ENCODE measurements at regions not wholly inside any gene's neighbourhood (a gene's known extent, or its start where the extent isn't known, plus 50 kb on each side); places are given as distances from the start of the nearest gene placed in this dataset.

DNA sequence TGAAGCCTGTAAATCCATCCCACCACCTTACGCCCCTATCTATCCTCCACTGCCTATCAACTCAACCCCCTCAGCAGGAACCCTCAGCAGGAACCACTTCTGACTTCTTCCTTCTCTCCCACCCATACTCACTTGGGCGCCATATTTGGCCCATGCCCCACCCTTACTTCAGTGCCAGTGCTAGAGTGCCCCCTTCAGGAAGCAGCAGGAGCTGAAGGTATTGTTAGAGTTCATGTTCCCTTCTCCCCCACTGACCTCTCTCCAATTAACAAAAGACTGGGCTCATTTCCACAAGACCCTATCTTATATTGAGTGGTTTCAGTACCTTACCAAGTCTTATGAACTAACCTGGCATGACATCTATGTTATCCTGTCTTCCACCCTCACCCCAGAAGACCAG, 363.1 kb upstream of the SLIT2 start:
- DNase-seq (ENCODE audit: low read depth in 3 of 3): no peak

DNA sequence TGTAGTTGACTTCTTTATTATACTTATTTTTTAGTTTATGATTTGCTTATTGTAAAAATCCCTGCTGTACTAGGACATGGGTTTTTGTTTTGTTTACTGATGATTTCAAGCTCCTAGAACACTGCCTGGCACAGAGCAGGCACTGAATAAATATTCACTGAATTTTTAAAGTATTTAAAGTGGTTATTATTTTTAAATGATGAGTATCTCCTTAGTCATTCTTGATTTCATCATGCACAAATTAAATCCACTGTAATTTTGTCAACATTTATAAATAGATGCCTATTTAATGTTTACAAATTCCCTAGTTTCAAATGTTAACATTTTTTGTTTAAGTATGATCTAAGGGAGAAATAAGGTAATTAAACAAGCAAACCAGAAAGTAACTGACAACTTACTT, 367.9 kb upstream of the SLIT2 start:
- no peak for DNase-seq (ENCODE audit: low read depth in 3 of 3)

DNA sequence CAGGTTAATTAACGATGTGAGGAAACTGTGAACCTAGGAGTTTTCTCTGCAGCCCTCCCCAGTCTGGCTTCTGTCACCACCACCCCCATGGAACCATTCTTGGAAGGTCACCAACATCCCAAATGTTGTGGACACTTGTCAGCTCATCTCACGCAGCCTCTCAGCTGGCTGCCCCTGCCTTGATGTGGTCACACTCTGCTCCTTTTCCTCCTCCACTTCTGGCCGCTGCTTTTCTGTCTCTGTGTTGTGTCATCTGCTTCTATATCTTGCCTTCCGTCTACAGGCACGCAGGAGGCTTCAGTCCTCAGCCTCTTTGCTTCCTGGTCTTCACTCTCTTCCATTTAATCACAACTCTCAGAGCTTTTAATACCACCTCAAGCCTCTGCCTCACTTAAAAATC, 371.5 kb upstream of the SLIT2 start:
- no peak for DNase-seq (ENCODE audit: low read depth in 3 of 3)

DNA sequence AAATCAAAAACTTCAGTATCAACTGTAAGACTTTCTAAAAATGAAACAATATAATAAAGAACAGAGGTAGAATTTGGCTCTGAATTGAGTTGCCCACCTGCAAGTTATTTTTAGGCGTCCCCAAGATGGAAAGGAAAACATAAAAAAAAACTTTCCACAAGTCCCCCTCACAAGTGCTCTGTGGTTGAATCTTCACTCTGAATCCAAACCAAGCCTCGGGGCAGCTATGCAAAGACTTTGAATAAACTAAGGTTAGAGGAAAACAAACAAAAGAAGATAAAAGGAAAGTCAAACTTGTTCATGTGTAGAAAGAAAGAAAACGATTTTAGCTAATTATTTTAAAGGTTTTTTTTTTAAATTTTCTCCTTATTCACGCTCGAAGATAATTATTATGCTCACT, 372.4 kb upstream of the SLIT2 start:
- DNase-seq (ENCODE audit: low read depth in 3 of 3): no peak

DNA sequence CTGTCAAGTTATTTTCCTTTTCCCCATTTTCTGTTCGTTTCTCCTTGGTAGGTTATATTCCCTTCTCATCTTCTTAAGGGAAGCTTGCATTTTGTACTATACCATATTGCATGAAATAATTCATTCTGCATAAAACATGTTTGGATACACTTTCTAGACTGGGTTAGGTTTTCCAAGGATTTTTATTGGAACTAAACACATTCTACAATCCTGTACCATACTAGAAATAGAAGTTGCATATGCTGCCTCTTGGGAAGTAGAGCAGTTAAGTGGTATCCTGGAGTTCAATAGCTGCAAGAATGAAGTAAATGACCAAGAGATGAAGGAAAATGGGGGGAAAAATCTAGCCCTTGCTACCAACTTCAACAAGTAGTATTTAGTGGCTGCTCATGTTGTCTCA, 393.7 kb upstream of the SLIT2 start:
- no peak for DNase-seq (ENCODE audit: low read depth in 3 of 3)

DNA sequence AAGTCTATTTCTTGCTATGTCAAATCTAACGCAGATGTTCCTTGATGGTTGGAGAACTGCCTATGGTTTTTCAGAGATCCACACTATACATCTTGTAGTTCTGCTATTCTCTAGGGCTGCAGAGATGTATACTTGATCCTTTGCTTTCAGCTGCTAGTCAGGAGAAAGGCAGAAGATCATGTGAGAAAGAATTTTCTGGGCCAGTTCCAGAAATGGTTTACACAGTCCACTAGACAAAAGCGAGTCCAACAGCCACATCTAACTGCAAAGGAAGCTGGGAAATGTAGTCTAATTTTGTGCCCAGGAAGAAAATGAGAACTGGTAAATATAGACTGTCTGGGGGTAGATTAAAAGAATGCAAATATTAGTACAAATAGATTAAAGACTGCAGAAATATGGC, 394.3 kb upstream of the SLIT2 start:
- no peak for DNase-seq (ENCODE audit: low read depth in 3 of 3)

DNA sequence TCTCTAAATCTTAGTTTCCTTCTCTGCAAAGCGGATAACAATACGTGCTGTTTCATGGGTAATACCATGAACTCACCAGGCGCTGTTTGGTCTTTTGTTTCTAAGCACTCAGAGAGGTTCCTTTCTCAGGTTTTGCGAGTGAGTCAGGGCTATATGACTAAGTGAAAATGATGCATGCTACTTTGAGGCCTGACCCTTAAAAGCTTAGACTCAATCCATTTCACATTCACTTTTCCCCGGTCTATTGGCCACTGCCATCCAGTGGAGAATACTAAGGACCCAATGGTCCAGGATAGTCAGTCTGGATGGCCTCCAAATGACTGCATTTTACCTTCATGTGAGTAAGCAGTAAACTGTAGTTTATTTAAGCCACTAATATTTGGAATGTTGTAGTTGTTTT, 400.8 kb upstream of the SLIT2 start:
- no peak for DNase-seq (ENCODE audit: low read depth in 3 of 3)

DNA sequence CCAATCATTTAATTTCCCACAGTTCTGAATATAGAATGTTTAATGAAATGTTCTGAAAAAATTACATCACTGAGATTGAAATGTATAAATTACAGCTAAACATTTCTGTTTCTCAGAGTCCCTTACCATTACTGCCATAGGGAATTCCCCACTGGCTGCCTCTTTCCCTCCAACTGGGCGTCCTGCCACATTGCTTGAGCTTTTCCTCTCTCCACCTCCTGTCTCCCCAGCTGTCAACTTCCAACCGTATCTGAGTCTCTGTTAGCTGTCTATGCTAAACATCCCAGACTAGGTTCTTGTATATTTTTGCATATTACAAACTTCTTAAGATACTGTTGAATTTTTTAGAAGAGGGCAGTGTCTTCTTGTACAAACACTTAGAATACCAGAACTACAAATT, 407.3 kb upstream of the SLIT2 start:
- DNase-seq (ENCODE audit: low read depth in 3 of 3): no peak

DNA sequence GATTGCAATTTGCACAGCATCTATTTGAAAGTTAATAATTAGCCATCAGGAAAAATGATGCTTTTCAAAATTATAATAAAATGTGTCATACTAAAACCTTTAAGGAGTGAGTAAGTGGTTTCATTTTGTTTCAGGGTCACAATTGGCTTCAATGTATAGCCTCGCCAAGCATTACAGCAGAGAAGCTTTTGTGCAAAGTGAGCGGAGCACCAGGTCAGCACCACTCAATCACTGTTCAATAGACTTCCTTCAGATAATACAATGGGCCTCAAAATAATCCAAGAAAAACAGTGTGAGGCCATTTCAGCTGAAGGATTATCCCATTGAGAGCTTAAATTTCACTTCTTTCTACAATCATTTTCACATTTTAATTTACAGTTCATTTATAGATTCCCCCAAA, 409.2 kb upstream of the SLIT2 start:
- no peak for DNase-seq (ENCODE audit: low read depth in 3 of 3)

DNA sequence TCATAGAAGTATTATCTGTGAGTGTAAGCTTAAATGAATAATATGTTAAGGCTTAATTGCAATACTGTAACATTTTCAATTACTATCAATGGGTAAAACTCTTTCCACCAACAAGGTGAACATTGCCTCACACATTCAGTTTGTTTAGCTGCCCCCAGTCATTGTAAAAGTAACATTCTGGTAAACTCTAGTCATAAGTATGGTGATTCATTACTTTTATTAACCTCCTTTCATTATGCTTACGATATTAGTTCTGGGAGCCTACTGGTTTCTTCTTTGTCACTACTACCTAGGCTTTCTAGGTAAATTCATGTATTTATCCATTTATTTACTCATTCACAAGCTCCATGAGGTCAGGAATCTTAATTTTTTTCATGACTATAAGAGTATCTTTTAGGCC, 412.8 kb upstream of the SLIT2 start:
- no peak for DNase-seq (ENCODE audit: low read depth in 3 of 3)

DNA sequence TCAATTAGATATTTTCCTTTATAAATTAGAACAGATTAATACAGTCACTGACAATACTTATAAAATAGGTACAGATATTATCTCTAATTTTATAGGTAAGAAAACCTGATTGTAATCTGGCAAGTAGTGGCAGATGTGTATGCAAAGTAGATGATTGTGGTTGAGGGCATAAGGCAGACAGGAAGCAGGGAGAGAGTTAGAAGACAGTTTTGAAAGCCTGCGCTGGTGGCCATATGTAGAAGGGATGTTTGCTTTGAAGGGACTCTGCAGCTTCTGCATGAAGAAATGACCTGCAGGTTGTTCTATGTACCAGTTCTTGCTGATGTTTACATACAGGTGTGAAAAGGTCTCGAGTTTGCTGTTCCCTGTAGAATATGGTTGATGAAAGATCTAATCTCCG, 416.3 kb upstream of the SLIT2 start:
- DNase-seq (ENCODE audit: low read depth in 3 of 3): no peak

DNA sequence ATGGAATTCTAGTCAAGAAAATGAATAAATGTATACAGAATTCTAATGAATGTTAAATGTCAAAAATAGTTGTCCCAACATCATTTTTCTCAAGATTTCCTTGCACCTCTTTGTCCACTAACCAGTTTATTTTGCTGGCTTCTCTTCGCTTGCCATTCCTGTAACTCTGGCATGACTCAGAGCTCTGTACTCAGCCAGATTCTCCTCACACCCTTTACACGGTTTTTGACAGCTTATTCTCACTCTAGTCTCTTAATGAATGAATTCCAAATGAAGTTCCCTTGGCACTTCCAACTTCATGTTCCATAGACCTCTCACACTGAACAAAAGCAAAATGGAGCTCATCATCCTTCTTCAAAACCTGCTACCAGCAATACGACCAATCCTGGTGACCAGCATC, 419.3 kb upstream of the SLIT2 start:
- DNase-seq (ENCODE audit: low read depth in 3 of 3): no peak

DNA sequence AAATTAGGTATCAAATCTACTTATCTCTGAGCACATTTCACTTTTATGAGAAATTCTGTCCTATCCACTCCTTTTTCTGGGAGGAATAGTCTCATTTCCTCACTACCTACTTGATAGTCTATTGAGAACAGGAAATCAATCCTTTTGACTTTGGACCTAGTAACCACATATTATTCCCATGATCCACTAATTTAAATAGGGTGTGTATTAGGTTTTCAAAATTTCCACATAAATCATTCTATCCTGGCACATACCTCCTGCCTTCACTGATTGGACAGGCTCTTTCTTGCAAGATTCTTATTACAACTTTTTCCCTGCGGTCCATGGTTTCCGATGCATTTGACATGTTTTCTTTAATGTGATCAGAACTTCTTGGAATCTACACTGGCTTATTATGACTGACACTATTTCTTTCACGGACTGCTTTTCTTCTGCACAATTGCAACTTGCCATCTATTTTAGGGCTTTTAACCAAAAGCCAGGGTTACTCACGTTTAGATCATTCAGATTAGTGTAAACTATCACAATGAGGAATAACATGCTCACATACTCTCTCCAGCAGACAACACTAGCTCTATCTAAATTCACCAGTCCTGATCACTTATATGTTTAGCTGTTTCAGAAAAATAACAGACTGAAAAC, 419.9 kb upstream of the SLIT2 start:
- no peak for DNase-seq (ENCODE audit: low read depth in 3 of 3)

DNA sequence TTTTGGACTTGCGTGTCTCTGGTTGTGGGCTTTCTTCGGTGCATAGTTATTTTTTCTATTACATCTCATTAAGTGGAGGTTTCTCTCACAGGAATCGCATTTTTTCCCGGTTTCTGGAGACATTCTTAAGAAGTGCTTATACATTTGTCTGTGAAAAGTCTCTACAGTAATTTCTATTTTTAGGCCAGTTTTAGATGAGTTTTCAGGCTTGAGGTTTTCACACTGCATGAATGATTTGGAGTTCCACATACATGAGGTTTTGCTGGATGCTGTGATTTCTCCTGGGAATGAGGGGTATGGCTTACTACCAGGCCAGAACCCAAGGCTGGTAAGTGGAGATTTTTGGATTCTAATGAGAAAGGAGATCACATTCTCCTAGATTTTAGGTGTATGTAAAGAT, 422.6 kb upstream of the SLIT2 start:
- DNase-seq (ENCODE audit: low read depth in 3 of 3): no peak

DNA sequence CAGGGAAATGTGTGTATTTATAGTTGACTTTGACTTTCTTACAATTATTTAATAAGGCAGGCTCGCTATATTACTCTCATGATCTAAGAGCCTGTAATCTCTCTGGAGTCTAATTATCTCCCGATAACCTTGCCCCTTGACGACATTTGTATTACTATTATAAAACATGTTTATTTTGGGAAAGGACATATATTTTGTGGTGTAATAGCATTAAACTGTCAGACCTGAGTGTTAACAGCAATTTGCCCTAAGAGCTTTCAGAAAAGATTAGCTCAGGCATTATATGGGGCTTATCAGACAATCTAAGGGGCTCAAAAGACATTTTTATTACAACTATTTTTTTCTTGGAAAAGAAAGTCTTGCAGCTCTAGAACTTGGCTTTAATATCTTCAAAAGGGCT, 427.9 kb upstream of the SLIT2 start:
- DNase-seq (ENCODE audit: low read depth in 3 of 3): no peak

DNA sequence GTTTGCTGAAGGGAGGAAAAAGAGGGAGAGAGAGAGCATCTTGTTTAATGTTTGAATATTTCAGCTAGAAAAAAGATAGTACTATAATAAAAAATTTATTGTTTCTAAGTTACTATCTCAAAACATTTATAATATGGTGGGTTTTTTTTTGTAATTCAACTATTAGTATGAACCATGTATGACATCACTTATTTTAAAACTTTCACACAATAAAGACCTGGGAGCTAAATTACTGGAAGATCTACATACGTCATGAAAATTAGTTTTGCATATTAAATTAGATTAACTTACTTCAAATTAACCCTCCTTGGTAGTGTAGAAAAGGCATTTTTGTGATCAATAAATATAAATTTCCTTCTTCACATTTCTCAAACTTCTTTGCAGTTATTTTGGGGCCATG, 432.0 kb upstream of the SLIT2 start:
- no peak for DNase-seq (ENCODE audit: low read depth in 3 of 3)

DNA sequence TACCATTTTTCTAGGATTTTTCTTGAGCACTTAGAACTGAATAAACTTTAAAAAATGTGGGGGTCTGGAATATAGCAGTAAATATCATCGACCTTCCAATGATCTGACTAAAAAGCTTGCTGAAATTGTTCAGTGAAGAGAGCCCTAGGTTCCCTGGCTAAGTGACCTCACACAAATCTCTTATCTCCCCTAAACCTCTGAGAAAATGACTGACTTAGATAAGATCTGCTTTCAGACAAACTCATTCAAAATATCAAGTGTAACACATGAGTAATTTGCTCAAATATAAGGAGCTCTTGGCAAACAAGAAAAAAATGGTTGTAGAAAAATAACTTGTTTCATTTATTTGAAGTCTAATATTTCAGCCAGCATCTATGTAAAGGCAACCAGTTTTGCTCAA, 441.7 kb upstream of the SLIT2 start:
- no peak for DNase-seq (ENCODE audit: low read depth in 3 of 3)

DNA sequence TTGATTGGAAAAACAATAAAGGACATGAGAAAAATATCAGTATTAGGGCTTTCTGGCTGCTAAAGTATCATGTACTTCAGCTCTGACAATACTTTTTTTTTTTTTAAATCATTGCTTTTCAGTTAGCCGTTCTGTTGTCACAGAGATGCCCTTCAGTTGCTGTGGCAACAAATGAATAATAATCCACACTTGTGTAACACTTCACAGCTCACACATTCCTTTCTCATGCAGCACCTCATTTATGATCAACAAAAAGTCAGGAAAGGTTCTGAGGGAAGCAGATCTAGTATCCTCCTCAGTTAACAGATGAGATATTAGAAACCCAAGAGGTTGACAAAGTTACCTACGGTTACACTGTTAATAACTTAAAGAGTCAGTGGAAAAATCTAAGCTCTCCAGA, 444.2 kb upstream of the SLIT2 start:
- no peak for DNase-seq (ENCODE audit: low read depth in 3 of 3)

DNA sequence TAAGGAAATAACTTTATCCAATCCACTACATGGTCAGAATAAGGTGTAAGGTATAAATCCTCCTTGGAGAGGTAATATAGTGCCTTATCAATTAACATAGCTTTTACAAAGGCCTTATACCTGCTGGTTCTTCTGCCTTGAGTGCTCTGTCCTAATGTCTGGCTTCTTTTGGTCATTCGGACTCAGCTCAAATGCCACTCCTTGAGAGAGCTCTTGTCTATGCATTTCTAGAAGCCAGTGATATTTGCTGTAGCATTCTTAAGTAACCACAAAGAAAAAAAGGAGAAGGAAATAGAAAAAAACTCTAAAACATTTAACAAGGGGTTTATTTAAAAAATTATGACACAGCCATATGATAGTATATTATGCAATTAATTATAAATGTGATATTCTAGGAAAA, 444.8 kb upstream of the SLIT2 start:
- DNase-seq (ENCODE audit: low read depth in 3 of 3): no peak

DNA sequence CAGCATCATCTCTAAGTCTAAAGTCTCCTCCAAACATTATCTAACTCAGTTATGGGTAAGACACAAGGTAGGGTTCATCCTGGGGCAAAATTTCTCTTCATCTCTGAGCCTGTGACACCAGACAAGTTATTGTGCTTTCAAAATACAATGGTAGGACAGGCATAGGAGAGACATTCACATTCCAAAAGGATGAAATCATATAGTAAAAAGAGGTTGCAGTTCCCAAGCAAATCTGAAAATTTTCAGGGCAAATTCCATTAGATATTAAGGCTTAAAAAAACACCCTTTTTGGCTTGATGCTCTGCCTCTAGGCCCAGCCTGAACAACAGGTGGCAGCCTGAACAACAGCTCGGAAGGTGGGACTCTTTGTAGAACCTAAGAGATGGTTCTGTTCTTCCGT, 448.3 kb upstream of the SLIT2 start:
- no peak for DNase-seq (ENCODE audit: low read depth in 3 of 3)

DNA sequence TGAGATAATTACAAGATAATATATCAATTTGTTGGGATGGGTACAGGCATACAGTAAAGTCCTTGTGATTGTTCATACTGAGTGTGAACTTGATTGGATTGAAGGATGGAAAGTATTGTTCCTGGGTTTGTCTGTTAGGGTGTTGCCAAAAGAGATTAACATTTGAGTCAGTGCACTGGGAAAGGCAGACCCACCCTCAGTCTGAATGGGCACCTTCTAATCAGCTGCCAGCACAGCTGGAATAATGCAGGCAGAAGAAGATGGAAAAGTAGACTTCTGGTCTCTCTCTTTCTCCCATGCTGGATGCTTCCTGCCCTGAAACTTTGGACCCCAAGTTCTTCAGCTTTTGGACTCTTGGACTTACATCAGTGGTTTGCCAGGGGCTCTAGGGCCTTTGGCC, 457.9 kb upstream of the SLIT2 start:
- DNase-seq (ENCODE audit: low read depth in 3 of 3): no peak

DNA sequence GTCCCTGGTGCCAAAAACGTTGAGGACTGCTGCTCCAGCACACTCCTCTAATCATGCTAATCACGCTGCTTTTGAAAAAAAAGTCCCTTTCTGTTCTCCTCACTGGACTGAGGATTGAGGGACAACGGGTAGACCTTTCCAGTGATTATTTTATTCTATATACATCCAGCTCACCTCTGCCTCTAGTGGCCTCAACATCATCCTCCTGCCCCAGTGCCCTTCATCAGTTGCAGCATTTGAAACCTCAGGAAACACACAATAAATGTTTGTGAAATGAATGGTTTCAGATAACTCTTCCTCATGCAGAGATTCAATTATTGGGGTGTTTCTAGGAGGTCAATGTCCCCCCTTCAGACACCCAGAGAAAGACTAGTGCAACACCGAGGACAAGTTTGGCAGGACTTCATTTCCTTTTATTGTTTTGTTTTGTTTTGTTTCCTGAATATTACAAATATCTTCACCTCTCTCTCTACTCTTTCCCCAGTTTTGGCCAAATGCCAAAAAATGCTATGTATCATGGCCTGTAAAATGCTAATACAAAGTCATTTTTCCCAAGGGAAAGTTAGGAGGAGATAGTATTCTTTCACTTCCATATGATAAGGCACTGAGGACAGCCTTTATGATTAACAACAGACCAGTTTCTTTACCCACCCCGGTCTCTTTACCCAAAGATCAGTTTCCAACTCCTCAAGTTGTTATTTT, 460.1 kb upstream of the SLIT2 start:
- no peak for DNase-seq (ENCODE audit: low read depth in 3 of 3)

DNA sequence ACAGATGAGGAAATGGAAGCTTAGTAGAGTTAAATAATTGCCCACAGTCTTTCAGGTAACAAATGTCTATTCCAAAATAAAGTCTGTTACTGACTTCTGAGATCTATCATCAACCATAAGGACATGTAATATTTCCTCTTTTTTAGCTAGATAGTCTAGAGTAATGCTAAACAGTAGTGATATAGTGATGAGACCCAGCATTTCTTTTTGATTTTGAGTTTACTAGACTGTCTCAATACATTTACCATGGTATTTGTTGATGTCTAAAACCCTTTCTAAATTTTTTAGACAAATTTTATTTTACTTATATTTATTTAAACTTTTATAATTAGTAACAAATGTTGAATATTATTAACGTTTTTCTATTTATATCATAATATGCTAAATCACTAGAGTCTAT, 465.1 kb upstream of the SLIT2 start:
- DNase-seq (ENCODE audit: low read depth in 3 of 3): no peak

DNA sequence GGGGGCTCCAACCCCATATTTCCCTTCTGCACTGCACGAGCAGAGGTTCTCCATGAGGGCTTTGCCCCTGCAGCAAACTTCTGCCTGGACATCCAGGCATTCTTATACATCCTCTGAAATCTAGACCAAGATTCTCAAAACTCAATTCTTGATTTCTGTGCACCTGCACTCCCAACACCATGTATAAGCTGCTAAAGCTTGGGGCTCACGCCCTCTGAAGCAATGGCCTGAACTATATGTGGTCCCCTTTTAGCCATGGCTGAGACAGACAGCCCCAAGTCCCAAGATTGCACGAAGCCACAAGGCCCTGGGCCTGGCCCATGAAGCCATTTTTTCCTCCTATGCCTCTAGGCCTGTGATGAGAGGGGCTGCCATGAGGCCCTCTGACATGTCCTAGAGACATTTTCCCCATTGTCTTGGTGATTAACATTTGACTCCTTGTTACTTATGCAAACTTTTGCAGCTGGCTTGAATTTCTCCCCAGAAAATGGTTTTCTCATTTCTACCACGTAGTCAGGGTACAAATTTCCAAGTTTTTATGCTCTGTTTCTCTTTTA, 468.0 kb upstream of the SLIT2 start:
- no peak for DNase-seq (ENCODE audit: low read depth in 3 of 3)
